GM19023 (cell line): ENCODE measurements at regions not wholly inside any gene's neighbourhood (a gene's known extent, or its start where the extent isn't known, plus 50 kb on each side); places are given as distances from the start of the nearest gene placed in this dataset.

Experiments used
- ATAC-seq: cut with Tn5 transposase; IDR thresholded peaks from one replicate; pipeline ENCODE4 v1.9.1; 2021; ENCODE audit warnings: mild to moderate bottlenecking, moderate library complexity; ENCODE audit not compliant: unreplicated experiment

DNA sequence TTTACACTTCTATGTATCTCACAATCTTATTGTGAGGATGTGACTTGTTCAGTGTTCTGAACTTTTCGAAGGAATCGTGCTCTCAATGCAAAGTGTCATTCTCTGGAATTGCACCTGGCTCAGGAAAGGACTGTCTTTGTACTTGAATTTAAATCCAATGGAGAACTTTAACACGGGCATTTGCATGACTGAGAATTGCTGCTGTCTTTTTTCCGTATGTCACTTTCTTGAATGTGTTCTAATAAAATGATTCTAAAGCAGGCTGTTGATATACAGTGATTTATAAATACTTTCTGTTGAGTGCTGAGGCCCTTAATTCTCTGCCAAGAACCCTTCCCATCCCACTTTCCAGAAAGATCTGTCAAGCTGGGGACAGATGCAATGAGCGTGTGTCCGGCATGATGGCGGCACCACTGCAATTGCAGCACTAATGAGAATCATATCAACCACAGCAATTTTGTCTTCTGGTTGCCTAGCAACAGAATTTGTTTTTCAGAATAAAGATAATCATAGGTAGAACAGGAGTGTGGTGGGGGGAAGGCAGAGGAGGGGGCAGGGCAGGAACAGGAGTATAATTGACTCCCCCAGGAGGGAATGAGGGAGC is 210.6 kb upstream of the UMPS start:
- no peak for ATAC-seq

DNA sequence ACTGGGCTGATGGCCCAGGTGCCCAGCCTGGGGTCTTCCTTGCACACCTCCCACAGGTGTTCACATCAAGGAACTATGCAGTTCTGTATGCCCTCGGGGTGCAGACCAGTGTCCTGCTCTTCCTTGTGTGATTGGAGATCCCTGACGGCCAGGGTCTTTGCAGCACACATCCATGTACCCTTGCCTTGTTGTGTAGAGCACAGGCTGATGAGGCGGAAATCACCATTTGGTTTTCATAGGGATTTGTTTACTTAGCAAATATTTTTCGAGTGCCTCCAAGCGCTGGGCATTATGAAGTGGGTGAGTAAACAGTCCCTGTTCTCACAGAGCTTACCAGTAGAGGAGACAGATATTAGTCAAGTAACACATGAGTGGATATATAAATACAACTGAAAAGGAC is 209.3 kb upstream of the UMPS start:
- ATAC-seq, result no peak

DNA sequence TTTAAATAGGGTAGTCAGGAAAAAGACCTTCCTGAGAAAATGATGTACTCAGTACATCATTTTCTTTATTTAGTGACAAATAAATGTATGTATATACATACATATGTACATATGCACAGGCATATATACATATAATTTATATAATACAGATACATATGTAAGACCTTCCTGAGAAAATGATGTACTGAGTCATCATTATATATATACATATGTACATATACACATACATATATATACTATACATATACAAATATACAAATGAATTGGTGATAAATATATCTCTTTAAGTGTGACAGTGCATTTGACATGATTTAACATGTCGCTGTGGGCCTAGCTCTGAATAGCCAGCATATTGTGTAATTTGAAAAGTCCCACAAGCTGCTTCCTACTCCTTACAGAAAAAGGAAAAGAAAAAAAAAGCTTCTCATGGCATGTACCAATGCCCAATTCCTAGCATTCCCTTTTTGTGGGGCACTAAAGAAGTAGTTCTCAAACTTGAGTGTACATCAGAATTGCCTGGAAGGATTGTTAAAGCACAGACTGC is 208.1 kb upstream of the UMPS start:
- ATAC-seq, result no peak

- no peak for ATAC-seq
Observed at GRCh38 chr3:124526601-124527000, 203.7 kb upstream of the UMPS start.

DNA sequence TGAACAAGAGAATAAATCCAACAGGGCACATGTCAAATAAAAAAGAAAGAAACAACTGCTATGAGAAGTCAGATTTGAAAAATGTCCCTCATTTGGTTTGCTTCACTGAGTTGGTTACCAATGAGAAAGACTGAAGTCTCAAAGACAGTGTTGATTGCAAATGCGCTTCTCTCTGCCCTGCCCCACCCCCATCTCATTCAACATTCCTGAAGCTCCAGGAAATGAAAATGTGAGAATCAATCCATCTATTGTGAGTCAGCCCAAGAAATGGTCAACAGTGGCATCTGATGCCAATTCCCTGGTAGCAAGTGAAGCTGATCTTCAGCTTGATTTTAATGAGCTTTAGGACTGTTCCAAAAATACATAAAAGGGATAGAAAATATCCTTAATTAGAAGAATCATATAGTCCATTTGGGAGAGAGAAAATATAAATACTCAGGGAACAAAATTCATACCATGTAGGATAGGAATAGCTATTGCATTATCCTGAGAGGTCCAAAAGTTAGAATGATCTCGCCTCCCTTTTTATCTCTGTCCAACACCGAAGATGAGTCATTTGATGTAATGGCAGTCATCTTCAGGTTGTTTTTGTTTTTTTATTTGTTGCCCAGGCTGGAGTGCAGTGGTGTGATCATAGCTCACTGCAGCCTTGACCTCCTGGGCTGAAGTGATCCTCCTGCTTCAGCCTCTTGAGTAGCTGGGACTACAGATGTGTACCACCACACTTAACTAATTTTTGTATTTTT is 200.3 kb upstream of the UMPS start:
- no peak for ATAC-seq

DNA sequence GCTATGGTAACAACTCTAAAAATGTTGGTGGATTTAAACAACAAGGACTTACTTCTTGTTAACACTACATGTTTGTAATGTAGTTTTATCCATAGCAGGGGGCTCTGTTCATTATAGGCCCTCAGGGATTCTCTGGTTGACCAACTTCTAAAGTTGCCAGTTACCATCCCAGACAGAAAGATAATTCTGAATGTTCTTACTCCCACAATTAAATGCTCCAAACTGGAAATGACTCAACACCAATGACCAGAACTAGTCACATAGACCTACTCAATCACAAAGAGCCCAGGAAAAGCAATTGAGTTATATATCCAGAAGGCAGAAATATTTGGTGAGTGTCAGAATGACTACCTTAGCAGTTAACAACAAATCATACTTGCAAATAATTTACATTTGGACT is 199.3 kb upstream of the UMPS start:
- no peak for ATAC-seq

GRCh38 chr3:124532071-124532470 is 198.2 kb upstream of the UMPS start:
- ATAC-seq, result no peak

GRCh38 chr3:124535306-124535705 is 194.9 kb upstream of the UMPS start:
- ATAC-seq, result no peak

- ATAC-seq, result no peak
Observed at GRCh38 chr3:124540550-124541211, 189.6 kb upstream of the UMPS start.

DNA sequence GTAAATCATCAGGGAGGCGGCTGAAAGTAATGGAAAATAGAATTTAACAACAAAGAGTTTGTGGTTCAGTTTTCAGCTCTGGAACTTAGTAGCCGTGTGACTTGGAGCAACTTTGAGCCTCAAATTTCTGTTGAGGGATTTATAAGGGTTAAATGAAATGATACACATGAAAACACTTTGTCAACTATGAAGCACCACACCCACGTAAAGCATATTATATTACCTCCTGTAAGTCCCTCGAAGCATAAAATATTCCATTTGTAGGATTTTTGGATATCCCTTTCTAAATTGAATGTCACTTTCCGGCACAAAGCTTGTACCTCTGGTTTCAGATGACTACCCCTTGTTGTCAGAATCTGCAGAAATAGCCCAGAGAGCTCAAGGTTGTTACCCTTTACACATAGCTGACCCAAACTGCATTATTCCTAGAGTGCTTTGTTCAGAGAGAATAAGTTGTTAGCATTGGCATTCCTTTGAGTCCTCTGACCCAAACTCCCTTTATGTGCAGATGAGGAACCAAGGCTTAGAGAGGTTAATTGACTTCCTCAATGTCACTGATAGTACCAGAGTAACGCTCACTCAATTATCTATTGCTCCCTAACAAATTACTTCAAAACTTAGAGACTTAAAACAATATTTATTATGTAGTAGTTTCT is 187.9 kb upstream of the UMPS start:
- ATAC-seq, result no peak

GRCh38 chr3:124545891-124546290 is 184.4 kb upstream of the UMPS start:
- ATAC-seq, result no peak

GRCh38 chr3:124552224-124552623 is 178.0 kb upstream of the UMPS start:
- ATAC-seq, result no peak

DNA sequence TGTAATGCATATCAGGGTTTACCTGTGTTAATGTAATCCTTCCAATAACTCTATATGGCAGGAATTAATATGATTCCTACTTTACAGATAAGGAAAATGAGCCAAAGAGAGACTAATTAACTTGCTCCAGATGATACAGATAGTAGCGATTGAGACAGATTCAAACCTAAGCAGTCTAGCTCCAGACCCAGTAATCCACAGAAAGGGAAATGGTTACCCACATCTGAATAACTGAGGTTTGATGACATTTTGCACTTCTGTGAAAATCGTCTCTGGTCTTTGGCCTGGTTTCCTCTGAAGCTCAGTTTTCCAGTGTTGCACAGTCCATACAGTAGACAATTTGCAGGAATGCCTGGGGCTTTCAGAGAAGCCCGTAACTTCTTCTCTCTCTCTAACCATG is 177.1 kb upstream of the UMPS start:
- ATAC-seq, result no peak

DNA sequence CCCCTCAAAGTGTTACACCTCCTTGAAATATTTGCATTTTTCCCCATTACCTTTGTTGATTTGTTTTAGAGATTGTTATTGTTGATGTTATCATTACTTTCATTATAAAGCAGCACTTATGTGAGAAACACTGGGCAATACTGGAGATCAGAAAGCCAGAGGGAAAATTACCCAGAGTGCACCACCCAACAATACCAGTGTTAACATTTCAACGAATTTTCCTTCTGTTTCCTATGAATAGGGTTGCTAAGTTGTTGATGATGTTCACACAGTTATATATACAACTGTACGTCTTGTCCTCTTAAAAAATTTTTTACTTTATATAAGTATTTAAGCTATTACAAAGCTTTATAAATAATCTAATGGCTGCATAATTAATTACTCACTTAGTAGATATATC is 173.6 kb upstream of the UMPS start:
- ATAC-seq, result no peak

DNA sequence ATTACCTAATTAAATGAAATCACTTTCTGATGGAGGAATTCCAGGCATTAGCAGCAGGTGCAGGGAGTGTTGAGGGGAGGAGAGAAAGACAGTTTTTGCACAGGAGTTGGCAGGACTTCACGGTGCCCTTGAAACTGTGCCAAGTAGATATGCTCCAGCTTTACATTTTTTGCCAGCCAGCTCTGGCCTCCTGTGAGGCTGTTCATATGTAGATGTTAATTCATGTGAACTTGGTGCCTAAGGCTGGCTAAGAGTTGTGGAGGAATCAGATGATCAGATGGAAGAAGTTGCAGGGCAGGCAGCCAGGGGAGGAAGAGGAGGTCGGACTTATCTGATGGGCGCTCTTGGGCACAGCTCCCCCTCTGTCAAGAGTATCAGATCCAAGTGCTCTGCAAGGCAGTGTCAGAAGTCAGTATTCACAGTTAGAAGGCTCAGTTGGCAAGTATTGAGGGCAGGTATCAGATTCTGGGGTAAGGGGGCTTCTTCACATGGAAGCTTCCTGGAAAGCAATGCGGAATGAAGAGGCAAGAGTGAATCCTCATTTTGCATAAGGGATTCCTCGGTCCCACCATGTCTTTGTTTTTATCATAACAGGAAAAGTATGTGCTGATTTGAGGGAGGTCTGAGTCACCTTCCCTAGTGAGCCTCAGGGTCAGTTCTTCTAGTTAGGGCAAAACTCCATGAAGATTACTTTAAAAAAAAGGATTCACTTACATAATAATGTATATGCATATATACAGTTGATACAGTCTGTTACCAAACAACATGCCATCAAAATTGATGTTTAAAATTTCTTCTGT is 172.6 kb upstream of the UMPS start:
- ATAC-seq, result no peak

GRCh38 chr3:124558991-124559845 is 171.0 kb upstream of the UMPS start:
- ATAC-seq, result no peak

DNA sequence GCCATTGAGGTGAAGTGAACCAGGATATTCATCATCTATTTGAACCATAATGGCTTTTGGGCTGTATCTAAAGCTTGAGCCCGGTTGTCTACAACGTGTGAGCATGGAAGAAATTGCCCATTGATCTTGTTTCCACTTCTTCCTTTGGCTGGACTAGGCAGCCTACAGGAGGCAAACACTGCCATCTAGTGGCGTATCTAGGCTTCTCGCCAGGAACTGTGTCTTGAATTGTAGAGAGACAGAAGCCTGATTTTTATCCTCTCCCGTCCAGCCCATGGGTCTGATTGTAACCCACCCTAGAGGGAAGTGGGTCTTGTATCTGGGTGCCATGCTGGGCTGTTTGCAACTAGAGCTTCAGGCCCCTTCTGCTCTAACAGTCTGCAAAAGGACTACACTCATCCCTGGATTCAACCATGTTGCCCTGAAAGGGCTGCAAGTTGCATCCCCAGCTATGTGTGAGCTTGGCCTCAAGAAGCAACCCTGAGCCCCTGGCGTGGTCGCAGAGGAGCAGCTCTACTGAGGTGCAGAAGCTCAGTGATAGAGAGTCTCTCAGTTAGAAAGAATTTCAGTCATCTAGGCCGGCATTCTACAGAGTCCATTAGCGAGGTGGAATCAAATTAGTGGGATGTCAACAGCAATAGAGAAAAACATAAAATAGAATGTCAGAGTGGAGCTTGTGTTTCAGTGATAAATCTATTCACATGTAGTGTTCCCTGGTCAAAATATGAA is 170.2 kb upstream of the UMPS start:
- ATAC-seq, result peak; percentile 52

- no peak for ATAC-seq
Observed at GRCh38 chr3:124560666-124561215, 169.5 kb upstream of the UMPS start.

- no peak for ATAC-seq
Observed at GRCh38 chr3:124562769-124563168, 167.5 kb upstream of the UMPS start.
